Cardiac muscle cell (in vitro differentiated cells and primary cell): ENCODE measurements at regions not wholly inside any gene's neighbourhood (a gene's known extent, or its start where the extent isn't known, plus 50 kb on each side); places are given as distances from the start of the nearest gene placed in this dataset.
"Not testable (repeated sequence)": the region's sequence is repeated elsewhere in the genome, so short reads cannot be mapped to it uniquely, and the experiment has no call there.

Experiments used
- DNase-seq, 2 donors: peaks; one replicate each; pipeline versions ENCODE4 v3.0.0 to v3.0.0-alpha.2; 2010 to 2017; ENCODE audit warnings: low read depth in 1 of 2, low spot score in 1 of 2
- H3K27ac ChIP-seq: fragments of 200-600 bp; sonication (generic); 2 replicates; pipeline ENCODE4 v1.5.1; 2016
- H3K27me3 ChIP-seq: fragments of 200-600 bp; sonication (generic); 2 replicates; pipeline ENCODE4 v1.6.0; 2016; ENCODE audit warnings: control low read depth
- H3K36me3 ChIP-seq: fragments of 200-600 bp; sonication (generic); 2 replicates; pipeline ENCODE4 v1.5.1; 2016; ENCODE audit warnings: control low read depth
- H3K4me1 ChIP-seq: fragments of 200-600 bp; sonication (generic); 2 replicates; pipeline ENCODE4 v1.8.1; 2017; ENCODE audit warnings: low read depth, mild to moderate bottlenecking, mixed run types
- H3K4me3 ChIP-seq: fragments of 200-600 bp; sonication (generic); 2 replicates; pipeline ENCODE4 v1.5.1; 2016; ENCODE audit warnings: mild to moderate bottlenecking
- H3K9me3 ChIP-seq: fragments of 200-600 bp; sonication (generic); 2 replicates; pipeline ENCODE4 v1.5.1; 2017; ENCODE audit warnings: low read depth, mild to moderate bottlenecking, control low read depth
- CTCF ChIP-seq: IDR thresholded peaks from 2 replicates; pipeline ENCODE4 v1.5.1; 2012; ENCODE audit warnings: low read depth, mild to moderate bottlenecking, low read length

GRCh38 chr3:144809380-144809779 lies 837.8 kb downstream of the DIPK2A start:
- H3K4me3 ChIP-seq: no peak overlapping the region
- H3K36me3 ChIP-seq: no peaks in the 10 kb centered on the region
- DNase-seq: no peak
- H3K27me3 ChIP-seq: no peaks in the 10 kb centered on the region
- no peaks in the 10 kb centered on the region for H3K9me3 ChIP-seq
- no peaks in the 10 kb centered on the region for H3K4me1 ChIP-seq
- TF ChIP-seq CTCF: no peak
- no peak overlapping the region for H3K27ac ChIP-seq

- H3K27ac ChIP-seq: no peak overlapping the region
- no peaks in the 10 kb centered on the region for H3K36me3 ChIP-seq
- H3K27me3 ChIP-seq: no peaks in the 10 kb centered on the region
- H3K4me3 ChIP-seq: no peak overlapping the region
- no peaks in the 10 kb centered on the region for H3K9me3 ChIP-seq
- H3K4me1 ChIP-seq: no peaks in the 10 kb centered on the region
- TF ChIP-seq CTCF: no peak
- no peak for DNase-seq
Measured at GRCh38 chr3:144810160-144810559, 838.5 kb downstream of the DIPK2A start.

- Histone ChIP-seq H3K27ac (no peak overlapping the region), H3K36me3 (no peaks in the 10 kb centered on the region), H3K9me3 (no peaks in the 10 kb centered on the region), H3K27me3 (no peaks in the 10 kb centered on the region), H3K4me3 (no peak overlapping the region), H3K4me1 (no peaks in the 10 kb centered on the region)
- DNase-seq: no peak
- TF ChIP-seq CTCF: no peak
Measured at GRCh38 chr3:144815655-144816054, 844.0 kb downstream of the DIPK2A start.

GRCh38 chr3:144816323-144816722 lies 844.7 kb downstream of the DIPK2A start:
- no peak for DNase-seq
- no peaks in the 10 kb centered on the region for H3K4me1 ChIP-seq
- H3K4me3 ChIP-seq: no peak overlapping the region
- H3K9me3 ChIP-seq: no peaks in the 10 kb centered on the region
- no peaks in the 10 kb centered on the region for H3K36me3 ChIP-seq
- no peak overlapping the region for H3K27ac ChIP-seq
- TF ChIP-seq CTCF: no peak
- no peaks in the 10 kb centered on the region for H3K27me3 ChIP-seq

- Histone ChIP-seq H3K36me3 (no peaks in the 10 kb centered on the region), H3K4me1 (no peaks in the 10 kb centered on the region), H3K9me3 (no peaks in the 10 kb centered on the region), H3K4me3 (no peak overlapping the region), H3K27ac (no peak overlapping the region), H3K27me3 (no peaks in the 10 kb centered on the region)
- no peak for TF ChIP-seq CTCF
- DNase-seq: no peak
Measured at GRCh38 chr3:144818973-144819372, 847.4 kb downstream of the DIPK2A start.

GRCh38 chr3:144820232-144820631 lies 848.6 kb downstream of the DIPK2A start:
- H3K27me3 ChIP-seq, H3K9me3 ChIP-seq, H3K27ac ChIP-seq, DNase-seq, H3K36me3 ChIP-seq, H3K4me3 ChIP-seq, H3K4me1 ChIP-seq: not testable (repeated sequence)
